Transverse colon (tissue), 4 donors: ENCODE measurements at regions not wholly inside any gene's neighbourhood (a gene's known extent, or its start where the extent isn't known, plus 50 kb on each side); places are given as distances from the start of the nearest gene placed in this dataset.

Experiments used
- CTCF ChIP-seq, 5 experiments: fragments of 200-600 bp in 3 of 5; fragments of 450-650 bp in 2 of 5; sonication (generic) in 3 of 5; IDR thresholded peaks; 1 replicate in 2 of 5; 2 replicates in 3 of 5; pipeline ENCODE4 v1.5.1; 2016 to 2017; ENCODE audit warnings: antibody characterized with exemption in 5 of 5, inconsistent platforms in 3 of 5, mild to moderate bottlenecking in 2 of 5, moderate library complexity in 1 of 5
- EP300 ChIP-seq: sonication (generic); formaldehyde crosslinking; IDR thresholded peaks from one replicate; pipeline ENCODE4 v1.6.1; 2017; ENCODE audit warnings: antibody characterized with exemption, low read depth
- POLR2A ChIP-seq: fragments of 450-650 bp; IDR thresholded peaks from one replicate; pipeline ENCODE4 v1.6.1; 2016; ENCODE audit warnings: antibody characterized with exemption, mild to moderate bottlenecking, moderate library complexity
- POLR2AphosphoS5 ChIP-seq, 3 donors: sonication (generic); formaldehyde crosslinking; IDR thresholded peaks; one replicate each; pipeline ENCODE4 v1.6.1; 2016; ENCODE audit warnings: antibody characterized with exemption in 3 of 3

GRCh38 chr9:129474740-129475404 is 146.0 kb downstream of the C9orf50 start:
- TF ChIP-seq CTCF (IDR thresholded peaks at IDR 0.05) (no peak), POLR2AphosphoS5 (IDR thresholded peaks at IDR 0.05) (no peak), POLR2A (no peak), EP300 (no peak)
